GM18868 (cell line): ENCODE measurements at regions not wholly inside any gene's neighbourhood (a gene's known extent, or its start where the extent isn't known, plus 50 kb on each side); places are given as distances from the start of the nearest gene placed in this dataset.
"Not testable (repeated sequence)": the region's sequence is repeated elsewhere in the genome, so short reads cannot be mapped to it uniquely, and the experiment has no call there.

Experiments used
- ATAC-seq: cut with Tn5 transposase; IDR thresholded peaks from one replicate; pipeline ENCODE4 v1.9.1; 2021; ENCODE audit warnings: mild to moderate bottlenecking, moderate library complexity; ENCODE audit not compliant: unreplicated experiment

DNA sequence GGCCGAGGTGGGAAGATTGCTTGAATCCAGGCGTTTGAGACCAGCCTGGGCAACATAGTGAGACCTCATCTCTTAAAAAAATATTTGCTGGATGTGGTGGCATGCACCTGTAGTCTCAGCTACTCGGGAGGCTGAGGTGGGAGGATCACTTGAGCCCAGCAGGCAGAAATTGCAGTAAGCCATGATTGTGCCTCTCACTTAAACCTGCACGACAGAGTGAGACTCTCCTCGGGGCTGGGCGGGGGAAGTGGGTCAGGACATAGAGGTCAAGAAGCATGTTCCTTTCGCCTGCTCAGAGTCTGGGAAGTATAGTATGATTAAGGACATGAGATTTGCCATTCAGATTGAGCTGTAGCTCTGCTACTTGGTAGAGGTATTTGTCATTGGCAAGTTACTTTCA, 52.3 kb downstream of the SEPTIN7 start:
- not testable (repeated sequence) for ATAC-seq

DNA sequence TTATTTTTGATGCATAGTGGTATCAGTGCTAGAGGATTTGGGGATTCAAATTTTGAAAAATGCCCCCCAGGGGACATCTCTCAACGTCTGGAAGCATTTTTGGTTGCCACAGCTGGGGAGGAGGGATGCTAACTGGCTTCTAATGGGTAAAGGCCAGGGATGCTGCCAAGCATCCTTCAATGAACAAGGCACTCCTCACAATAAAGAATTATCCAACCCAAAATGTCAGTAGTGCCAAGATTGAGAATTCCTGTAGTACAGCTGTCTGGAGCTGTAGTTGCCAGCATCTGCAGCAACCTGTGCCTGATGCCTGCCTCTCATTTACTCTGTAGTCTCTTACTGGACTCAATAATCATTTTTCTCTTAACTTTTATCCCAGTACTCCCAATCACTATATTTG, 53.5 kb downstream of the SEPTIN7 start:
- ATAC-seq, result no peak

DNA sequence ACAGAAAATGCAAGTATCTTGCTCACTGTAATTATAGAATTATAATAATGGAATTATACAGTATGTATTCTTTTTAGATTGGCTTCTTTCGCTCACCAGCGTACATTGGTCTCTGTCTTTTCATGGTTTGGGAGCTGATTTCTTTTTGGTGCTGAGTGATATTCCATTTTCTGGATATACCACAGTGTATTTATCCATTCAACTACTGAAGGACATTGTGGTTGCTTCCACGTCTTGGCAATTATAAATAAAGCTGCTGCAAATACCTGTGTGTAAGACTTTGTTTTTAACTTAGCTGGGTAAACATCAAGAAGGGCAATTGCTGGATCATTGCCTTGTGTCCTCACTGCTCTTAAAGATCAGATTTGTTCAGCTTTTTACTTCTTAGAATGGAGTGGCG, 55.3 kb downstream of the SEPTIN7 start:
- no peak for ATAC-seq

DNA sequence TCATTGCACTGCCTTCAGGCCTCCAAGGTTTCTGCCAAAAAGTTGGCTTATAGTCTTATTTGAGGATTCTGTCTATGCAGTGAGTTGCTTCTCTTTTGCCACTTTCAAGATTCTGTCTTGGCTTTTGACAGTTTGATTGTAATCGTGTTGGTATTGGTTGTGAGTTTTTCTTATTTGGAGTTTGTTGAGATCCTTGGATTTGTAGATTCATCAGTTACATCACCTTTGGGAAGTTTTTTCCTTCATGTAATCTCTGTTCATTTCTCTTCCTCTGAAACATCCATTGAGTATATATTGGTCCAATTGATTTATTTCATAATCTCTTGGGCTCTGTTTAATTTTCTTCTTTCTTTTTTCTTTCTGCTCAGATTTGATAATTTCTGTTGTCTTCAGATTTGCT, 59.8 kb downstream of the SEPTIN7 start:
- ATAC-seq, result no peak

DNA sequence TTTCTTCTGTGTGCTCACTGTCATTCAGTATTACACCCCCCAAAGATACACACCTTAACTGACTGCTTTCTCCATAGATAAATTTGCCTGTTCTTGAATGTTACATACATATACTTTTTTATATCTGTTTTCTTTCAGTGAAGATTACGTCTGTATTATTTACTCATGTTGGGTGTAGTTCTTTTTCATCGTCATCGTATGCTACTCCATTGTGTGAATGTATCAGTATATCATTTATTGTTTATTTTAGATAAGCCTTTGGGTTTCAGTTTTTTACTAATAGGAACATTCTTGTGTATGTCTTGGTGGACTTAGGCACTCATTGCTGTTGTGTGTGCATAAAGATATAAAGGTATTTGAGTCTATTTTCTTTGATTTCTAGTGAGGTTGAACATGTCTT, 64.4 kb downstream of the SEPTIN7 start:
- ATAC-seq, result no peak

DNA sequence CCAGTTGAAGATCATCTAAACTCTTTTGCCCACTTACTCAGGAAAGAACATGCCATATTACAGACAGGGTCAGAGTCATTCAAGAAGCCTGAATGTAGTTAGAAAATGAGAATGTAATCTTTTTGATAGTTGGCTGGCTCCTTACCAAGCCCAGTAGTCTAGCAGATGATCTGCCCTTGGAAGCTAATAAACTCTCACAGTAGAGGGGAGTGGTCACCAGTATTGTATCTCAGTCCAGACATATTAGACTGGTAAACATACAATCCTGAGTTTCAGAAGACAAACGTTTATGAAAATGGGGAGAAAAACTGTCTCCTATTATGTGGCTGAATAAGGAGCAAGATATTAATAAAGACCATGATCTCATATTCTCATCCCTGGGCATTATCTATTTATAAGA, 65.3 kb downstream of the SEPTIN7 start:
- ATAC-seq, result no peak

DNA sequence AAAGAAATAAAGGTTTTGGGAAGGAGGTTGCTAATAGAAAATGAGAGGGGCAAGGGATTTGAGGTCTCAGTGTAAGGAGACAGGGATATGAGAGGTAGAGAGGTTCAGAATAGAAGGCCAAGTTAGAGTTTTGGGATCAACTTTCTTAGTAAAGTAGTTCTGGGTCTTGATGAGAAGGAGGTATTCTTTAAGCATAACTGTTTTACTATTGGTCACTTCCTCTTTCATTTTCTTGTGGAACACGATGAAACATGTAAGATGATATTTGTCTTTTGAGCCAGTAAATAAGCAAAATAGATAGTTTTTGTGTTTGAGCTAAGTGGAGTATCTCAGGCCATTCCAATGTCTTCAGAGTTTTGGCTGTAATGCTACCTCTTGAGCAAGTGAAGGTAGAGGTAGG, 68.3 kb downstream of the SEPTIN7 start:
- ATAC-seq, result not testable (repeated sequence)

DNA sequence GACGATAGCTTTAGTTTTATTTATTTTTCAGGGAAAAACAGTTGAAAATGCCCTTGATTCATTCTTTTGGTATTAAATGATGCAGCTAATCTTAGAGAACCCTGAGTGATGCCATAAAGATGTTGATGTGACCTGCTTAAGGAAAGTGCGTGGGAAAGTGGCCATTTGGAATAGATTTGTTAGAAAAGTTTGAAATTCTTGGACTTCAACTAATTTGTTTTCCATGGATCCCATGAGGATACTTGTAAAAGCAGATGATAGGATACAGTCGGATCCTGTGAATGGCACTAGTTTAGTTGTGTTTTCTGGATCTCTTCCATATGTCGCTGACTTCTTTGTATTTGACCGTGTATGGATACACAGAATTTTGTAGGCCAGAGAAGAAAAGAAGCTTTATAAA, 69.0 kb downstream of the SEPTIN7 start:
- ATAC-seq, result no peak

DNA sequence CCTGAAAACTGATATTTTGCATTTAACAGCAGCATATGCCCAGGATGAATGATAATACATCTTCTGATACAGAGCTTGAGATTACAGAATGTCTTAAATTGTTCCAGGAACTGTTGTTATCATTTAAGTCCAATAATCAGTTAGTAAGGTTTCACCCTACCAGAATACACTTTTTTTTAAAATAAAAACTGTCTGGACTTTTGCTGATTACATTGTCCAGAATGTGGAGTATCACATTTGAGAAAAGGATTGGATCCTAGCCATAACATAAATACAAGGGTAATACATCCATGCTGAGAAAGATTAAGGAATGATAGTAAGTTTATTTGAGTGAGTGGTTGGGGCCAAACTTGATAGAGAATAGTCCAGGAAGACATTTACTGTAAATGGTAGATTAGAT, 71.0 kb downstream of the SEPTIN7 start:
- ATAC-seq, result no peak

DNA sequence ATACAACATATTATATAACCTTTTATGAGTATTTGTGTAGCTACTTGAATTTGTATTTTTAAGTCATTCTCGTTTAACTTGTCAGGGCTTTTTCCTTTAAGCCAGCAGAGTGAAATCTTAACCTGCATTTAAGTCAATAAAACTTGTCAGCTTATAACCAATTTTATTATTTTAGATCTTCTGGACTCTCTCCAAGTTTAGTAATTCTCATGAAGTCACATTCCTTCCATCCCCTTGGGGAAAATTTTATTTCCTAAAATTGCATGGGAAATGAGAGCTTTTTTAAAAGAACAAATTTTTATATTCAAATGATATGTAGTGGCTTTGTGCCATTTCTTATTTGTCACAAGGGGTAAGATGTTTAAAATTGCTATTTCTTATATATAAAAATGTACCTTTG, 74.0 kb downstream of the SEPTIN7 start:
- ATAC-seq, result no peak

DNA sequence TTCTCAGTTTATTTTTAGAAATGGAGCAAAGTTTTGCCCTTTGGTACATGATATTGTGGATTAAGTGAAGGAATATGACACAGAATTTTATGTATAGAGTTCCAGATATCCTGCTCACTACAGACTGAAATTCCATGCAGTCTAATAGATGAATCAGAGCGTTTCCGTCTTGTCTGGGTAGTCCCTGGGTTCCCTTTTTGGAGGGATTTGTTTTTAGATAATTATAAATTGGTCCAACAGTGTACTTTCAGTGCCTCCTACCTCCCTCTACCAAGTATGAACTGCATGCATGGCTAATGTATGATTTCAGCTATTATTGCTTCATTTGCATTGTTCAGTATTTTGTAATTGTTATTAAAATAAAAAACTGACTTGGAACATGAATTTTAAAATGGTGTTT, 74.4 kb downstream of the SEPTIN7 start:
- no peak for ATAC-seq

DNA sequence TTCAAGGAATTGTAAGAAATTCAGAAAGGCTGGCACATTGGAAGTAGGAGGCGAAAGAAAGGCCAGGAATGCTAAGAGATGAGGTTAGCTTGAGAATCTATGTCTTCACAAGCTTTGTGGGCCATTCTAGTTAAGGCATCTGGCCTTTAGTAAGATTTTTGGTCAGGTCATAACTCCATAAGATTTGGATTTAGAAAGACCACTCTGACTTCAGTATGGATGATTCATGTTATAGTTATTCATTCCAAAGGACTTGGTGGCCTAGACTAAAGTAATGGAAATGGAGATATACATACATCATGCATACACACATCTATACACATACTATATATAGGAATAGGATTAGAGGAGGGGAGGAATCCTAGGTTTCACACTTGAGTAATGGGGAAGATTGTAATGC, 77.5 kb downstream of the SEPTIN7 start:
- ATAC-seq, result no peak

DNA sequence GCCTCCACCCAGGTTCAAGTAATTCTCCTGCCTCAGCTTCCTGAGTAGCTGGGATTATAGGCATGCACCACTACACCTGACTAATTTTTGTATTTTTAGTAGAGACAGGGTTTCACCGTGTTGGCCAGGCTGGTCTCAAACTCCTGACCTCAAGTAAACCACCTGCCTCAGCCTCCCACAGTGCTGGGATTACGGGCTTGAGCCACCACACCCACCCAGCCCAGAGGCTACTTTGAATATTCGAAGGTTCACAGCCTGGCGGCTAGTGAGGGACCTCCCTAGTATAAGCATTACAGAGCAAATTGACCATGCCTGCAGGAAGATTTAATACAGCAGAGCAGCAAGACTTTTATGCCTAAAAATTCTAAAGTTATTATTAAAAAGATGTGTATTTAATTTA, 86.6 kb downstream of the SEPTIN7 start:
- ATAC-seq, result not testable (repeated sequence)

DNA sequence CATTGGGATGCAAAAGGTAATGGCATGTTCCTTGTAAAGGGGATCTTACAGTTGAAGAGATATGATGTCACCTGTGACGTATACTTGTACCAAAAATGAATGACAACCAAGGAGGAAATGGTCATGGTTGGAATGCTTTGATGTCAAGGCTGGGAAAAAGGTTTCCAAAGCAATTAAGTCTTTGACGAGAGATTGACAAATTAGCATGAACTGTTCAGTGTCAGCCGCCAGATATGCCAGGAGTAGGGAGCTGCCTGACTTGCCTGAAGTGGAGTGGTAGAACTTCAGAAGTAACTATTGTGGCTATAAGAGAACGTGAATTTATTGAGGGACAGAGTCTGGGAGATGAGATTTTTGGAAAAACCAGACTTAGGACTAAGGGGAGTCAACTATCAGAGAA, 88.1 kb downstream of the SEPTIN7 start:
- ATAC-seq, result no peak

DNA sequence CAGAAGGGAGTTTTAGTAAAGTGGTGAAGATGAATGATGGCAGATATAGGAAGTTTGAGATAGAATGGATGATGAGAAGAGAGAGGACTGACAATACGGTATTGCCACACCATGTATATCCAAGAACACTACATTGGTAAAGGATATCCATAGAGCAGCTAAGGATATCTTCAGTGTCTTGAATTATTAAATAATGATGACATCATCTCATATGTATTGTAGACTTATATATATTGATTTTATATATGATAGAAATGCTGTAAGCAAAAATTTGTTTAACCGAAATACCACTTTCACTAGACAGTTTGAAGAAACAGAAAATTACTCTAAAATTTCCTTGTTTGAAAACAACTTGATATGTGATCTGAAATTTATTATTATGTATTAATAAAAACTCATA, 89.0 kb downstream of the SEPTIN7 start:
- ATAC-seq, result no peak

DNA sequence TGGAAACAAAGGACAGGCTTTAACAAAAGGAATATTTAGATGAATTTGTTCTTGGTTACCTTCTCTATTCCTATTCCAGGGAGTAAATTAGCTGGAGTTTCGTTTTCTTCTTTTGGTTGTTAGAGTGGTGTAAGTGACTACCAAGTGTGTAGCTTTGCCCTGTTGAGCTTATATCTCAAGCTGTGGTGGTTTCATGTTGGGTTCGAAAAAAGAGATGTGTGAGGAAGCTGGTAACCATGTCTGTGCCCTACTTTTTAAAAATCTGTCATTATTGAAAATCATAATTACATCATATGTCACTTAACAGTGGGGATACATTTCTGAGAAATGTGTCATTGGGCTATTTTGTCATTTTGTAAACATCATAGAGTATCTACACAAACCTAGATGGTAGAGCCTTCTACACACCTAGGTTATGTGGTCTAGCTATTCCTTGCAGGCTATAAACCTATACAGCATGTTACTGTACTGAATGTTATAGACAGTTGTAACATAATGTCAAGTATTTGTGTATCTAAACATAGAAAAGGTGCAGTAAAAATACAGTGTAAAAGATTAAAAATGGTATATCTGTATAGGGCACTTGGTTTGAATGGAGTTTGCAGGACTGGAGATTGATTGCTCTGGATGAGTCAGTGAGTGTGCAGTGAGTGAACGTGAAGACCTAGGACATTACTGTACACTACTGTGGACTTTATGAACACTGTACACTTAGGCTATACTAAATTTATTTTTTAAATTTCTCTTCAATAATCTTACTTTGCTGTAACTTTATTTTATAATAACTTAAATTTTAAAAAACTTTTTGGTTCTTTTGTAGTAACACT, 90.4 kb downstream of the SEPTIN7 start:
- no peak for ATAC-seq

DNA sequence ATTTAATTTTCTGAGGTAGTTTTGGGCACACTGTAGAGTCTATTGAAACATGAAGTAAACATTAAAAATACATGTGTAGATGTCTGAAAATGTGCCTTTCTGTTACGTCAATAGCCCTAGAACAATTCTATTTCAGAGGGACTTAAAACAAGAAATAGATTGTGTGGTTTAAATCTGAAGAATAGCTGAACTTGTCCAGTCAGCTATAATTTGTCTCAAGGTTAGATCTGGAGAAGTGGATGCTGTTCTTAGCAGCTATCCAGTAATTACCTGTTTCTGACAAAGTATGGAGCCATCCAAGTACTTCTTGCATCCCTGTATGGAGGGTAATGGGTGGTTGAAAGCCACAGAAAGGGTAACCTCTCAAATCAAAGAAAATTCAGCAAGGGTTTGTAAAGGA, 92.8 kb downstream of the SEPTIN7 start:
- ATAC-seq, result no peak

DNA sequence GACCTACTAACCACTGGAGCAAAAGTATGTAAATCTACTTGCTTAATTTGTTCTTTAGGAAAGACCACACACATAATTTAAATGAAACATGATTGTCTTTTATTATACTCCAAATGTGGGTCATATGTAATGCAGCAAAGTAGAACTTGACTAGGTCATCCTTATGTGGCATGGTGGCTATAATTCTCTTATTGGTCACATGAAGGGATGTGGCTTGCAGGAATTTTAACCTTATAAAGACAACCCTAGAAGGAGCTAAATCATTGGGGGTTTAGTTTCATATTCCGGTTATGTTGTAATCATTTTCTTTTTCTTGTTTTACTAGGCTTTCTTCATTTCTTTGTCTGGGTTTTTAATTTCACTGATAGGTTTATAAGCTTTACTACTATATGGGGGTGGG, 93.9 kb downstream of the SEPTIN7 start:
- no peak for ATAC-seq

DNA sequence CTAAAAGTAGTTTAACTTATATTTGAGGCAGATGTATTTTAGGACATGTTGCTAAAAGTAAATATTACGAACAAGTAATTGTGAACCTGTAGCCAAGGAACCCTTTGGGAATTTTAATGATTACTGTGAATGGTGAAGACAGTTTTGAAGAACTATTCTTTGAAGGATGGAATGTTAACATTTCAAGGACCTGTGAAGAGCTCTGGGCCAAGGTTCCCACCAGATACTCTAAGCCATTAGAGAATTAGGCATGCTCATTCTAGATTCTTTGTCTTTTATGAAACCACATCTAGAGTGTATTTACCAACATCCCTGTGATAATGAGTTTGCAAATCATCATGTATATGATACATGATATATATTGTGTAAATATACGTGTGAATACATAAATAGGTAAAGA, 99.8 kb downstream of the SEPTIN7 start:
- ATAC-seq, result no peak

DNA sequence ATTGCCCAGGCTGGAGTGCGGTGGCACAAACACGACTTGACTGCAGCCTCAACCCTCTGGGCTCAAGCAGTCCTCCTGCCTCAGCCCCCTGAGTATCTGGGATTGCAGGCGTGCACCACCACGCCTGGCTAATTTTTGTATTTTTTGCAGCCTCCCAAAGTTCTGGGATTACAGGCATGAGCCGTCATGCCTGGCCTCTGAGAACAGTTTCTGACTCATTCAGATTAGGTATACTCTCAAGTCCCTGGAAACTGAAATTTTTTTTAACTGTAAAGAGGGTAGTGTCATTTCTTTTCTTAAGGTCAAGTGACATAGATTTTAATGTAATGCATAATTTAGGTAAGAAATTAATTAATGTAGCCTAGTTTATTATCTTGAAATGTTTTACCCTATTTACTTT, 104.7 kb downstream of the SEPTIN7 start:
- no peak for ATAC-seq

DNA sequence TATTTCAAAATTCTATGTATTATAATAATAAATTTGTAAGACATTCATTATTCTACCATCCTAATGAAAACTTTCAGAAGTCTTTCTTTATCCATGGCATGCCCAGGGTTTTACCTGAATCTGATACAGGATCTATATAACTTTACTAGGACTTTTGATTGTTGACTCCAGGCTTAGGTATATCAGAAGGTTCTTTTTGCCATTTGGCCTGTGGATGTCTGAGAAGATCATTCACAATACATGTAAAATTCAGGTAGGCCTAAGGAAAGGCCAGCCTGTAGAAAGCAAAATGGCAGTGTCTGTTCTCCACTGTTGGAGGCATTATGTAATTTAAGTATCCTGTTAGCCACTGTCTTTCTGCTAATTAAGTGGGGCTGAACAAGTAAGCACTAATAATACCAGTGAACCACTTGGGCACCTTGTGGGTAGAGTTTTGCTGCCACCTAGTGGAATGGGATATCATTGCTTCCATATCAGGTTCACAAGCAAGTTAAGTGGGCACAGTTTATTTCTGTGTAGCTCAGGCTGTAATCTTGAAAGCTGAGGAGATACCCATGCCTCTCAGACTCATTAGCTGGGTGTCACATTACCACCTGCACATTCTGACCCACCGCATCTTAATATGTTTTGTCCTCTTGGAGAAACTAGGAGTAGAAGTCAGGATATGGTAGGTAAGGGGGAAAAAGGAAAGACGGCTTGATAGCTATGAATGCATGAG, 105.5 kb downstream of the SEPTIN7 start:
- ATAC-seq, result peak; percentile 88
